GM12878 (cell line): ENCODE measurements at regions not wholly inside any gene's neighbourhood (a gene's known extent, or its start where the extent isn't known, plus 50 kb on each side); places are given as distances from the start of the nearest gene placed in this dataset.

ENCODE experiments used
- ATF2 ChIP-seq: IDR thresholded peaks from 2 replicates; pipeline ENCODE4 v1.6.1; 2012; ENCODE audit warnings: low read length, inconsistent platforms
- BCLAF1 ChIP-seq: fragments of 450-650 bp; IDR thresholded peaks from 2 replicates; pipeline ENCODE4 v1.6.1; 2017; ENCODE audit warnings: antibody characterized with exemption, mild to moderate bottlenecking, moderate library complexity
- CBFB ChIP-seq: IDR thresholded peaks from 2 replicates; pipeline ENCODE4 v1.6.1; 2016; ENCODE audit warnings: antibody characterized with exemption, low read depth
- CTCF ChIP-seq, 3 experiments: IDR thresholded peaks in 2 of 3; conservative IDR thresholded peaks in 1 of 3; 2 replicates each; pipeline ENCODE4 v1.5.1; 2011; ENCODE audit warnings: low read depth in 3 of 3, low read length in 3 of 3, mild to moderate bottlenecking in 3 of 3, control low read depth in 2 of 3, moderate library complexity in 2 of 3, inconsistent platforms in 1 of 3, mixed read lengths in 1 of 3; ENCODE audit not compliant: control insufficient read depth in 2 of 3, insufficient read depth in 1 of 3; ENCODE audit errors: extremely low read depth in 1 of 3
- FOS ChIP-seq: IDR thresholded peaks from 3 replicates; pipeline ENCODE4 v1.6.1; 2011; ENCODE audit warnings: borderline replicate concordance; ENCODE audit not compliant: insufficient read length; ENCODE audit errors: extremely low read depth
- JUND ChIP-seq: IDR thresholded peaks from 2 replicates; pipeline ENCODE4 v1.6.1; 2012; ENCODE audit warnings: low read depth, mild to moderate bottlenecking, low read length, improper control_type of control experiment, moderate library complexity
- NBN ChIP-seq: fragments of 450-650 bp; IDR thresholded peaks from 2 replicates; pipeline ENCODE4 v1.6.1; 2016
- NR2C2 ChIP-seq: IDR thresholded peaks from 2 replicates; pipeline ENCODE4 v1.6.1; 2011; ENCODE audit warnings: borderline replicate concordance, low read depth; ENCODE audit not compliant: control insufficient read depth, insufficient read length
- POLR2AphosphoS5 ChIP-seq: IDR thresholded peaks from 2 replicates; pipeline ENCODE4 v1.6.1; 2011; ENCODE audit warnings: mild to moderate bottlenecking, low read length, inconsistent platforms
- RAD51 ChIP-seq: fragments of 450-650 bp; IDR thresholded peaks from 2 replicates; pipeline ENCODE4 v1.6.1; 2016; ENCODE audit warnings: moderate library complexity, mild to moderate bottlenecking, inconsistent platforms
- RFX5 ChIP-seq: IDR thresholded peaks from 2 replicates; pipeline ENCODE4 v1.6.1; 2011; ENCODE audit warnings: low read depth, low read length, improper control_type of control experiment
- STAT3 ChIP-seq: IDR thresholded peaks from 2 replicates; pipeline ENCODE4 v1.6.1; 2011; ENCODE audit warnings: low read depth, low read length, improper control_type of control experiment
- ZBTB33 ChIP-seq: fragments of 450-650 bp; IDR thresholded peaks from 2 replicates; pipeline ENCODE4 v1.6.1; 2017; ENCODE audit warnings: mild to moderate bottlenecking
- ZNF217 ChIP-seq: fragments of 450-650 bp; IDR thresholded peaks from 2 replicates; pipeline ENCODE4 v1.6.1; 2017; ENCODE audit warnings: antibody characterized with exemption, mild to moderate bottlenecking

GRCh38 chr16:54407596-54407995, 121.0 kb upstream of the IRX3 start:
- no peak for TF ChIP-seq RAD51
- no peak for TF ChIP-seq RFX5
- TF ChIP-seq POLR2AphosphoS5 = no peak
- TF ChIP-seq JUND = no peak
- no peak for TF ChIP-seq CTCF (IDR thresholded peaks at IDR 0.05 in 2 of 3, conservative IDR thresholded peaks at IDR 0.05 in 1 of 3; ENCODE audit: control insufficient read depth in 2 of 3, extremely low read depth in 1 of 3, insufficient read depth in 1 of 3, low read depth in 3 of 3, low read length in 3 of 3)
- no peak for TF ChIP-seq ZBTB33
- TF ChIP-seq ZNF217 = no peak
- no peak for TF ChIP-seq CBFB
- TF ChIP-seq FOS = no peak
- TF ChIP-seq BCLAF1 = no peak
- no peak for TF ChIP-seq ATF2
- TF ChIP-seq NR2C2 = no peak
- TF ChIP-seq NBN = no peak
- no peak for TF ChIP-seq STAT3
